Spinal cord (tissue), 9 donors: ENCODE measurements at regions not wholly inside any gene's neighbourhood (a gene's known extent, or its start where the extent isn't known, plus 50 kb on each side); places are given as distances from the start of the nearest gene placed in this dataset.

Experiments
- DNase-seq, 6 donors: peaks; one replicate each; pipeline versions ENCODE4 v3.0.0 to v3.0.0-alpha.2; 2013 to 2015; ENCODE audit warnings: low spot score in 6 of 6, low read depth in 4 of 6
- H3K27ac ChIP-seq: one replicate; pipeline ENCODE4 v1.5.1; 2013; ENCODE audit warnings: low read depth, low read length, control low read depth
- H3K27me3 ChIP-seq: one replicate; pipeline ENCODE4 v1.6.1; 2013; ENCODE audit warnings: low read length; ENCODE audit not compliant: control insufficient read depth, insufficient read depth
- H3K36me3 ChIP-seq: one replicate; pipeline ENCODE4 v1.6.1; 2013; ENCODE audit warnings: low read length; ENCODE audit not compliant: control insufficient read depth, insufficient read depth
- H3K4me1 ChIP-seq: one replicate; pipeline ENCODE4 v1.6.1; 2013; ENCODE audit warnings: low read length; ENCODE audit not compliant: control insufficient read depth, insufficient read depth
- H3K4me3 ChIP-seq: one replicate; pipeline ENCODE4 v1.5.1; 2013; ENCODE audit warnings: low read depth, low read length, control low read depth
- H3K9me3 ChIP-seq: one replicate; pipeline ENCODE4 v1.6.1; 2013; ENCODE audit warnings: low read length; ENCODE audit not compliant: control insufficient read depth, insufficient read depth
- WGBS: methylation state at CpG from one replicate; pipeline ENCODE4 v1.1.5; 2013; ENCODE audit warnings: missing lambda C conversion rate; ENCODE audit not compliant: insufficient coverage; 5-methylcytosine and 5-hydroxymethylcytosine counted together
- donor health status: healthy.

GRCh38 chr3:30408105-30408557, 198.3 kb upstream of the TGFBR2 start:
- H3K36me3 ChIP-seq: no peaks in the 10 kb centered on the region
- H3K27ac ChIP-seq: no peak overlapping the region
- H3K27me3 ChIP-seq: no peaks in the 10 kb centered on the region
- no CpG with 5 or more reads among the region's 2 CpGs for WGBS
- H3K4me1 ChIP-seq: no peaks in the 10 kb centered on the region
- DNase-seq: no peak
- no peaks in the 10 kb centered on the region for H3K9me3 ChIP-seq
- H3K4me3 ChIP-seq: no peak overlapping the region

- Histone ChIP-seq H3K4me1 (no peaks in the 10 kb centered on the region), H3K9me3 (no peaks in the 10 kb centered on the region), H3K27me3 (no peaks in the 10 kb centered on the region), H3K36me3 (no peaks in the 10 kb centered on the region), H3K27ac (no peak overlapping the region), H3K4me3 (no peak overlapping the region)
- no peak for DNase-seq
- no CpG with 5 or more reads among the region's 1 CpG for WGBS
Observed at GRCh38 chr3:30418443-30418842, 188.0 kb upstream of the TGFBR2 start.

- Histone ChIP-seq H3K4me3 (no peak overlapping the region), H3K27me3 (no peaks in the 10 kb centered on the region), H3K9me3 (no peaks in the 10 kb centered on the region), H3K27ac (no peak overlapping the region), H3K36me3 (no peaks in the 10 kb centered on the region), H3K4me1 (no peaks in the 10 kb centered on the region)
- no CpG with 5 or more reads among the region's 2 CpGs for WGBS
- DNase-seq: no peak
Observed at GRCh38 chr3:30421266-30421665, 185.1 kb upstream of the TGFBR2 start.

DNA sequence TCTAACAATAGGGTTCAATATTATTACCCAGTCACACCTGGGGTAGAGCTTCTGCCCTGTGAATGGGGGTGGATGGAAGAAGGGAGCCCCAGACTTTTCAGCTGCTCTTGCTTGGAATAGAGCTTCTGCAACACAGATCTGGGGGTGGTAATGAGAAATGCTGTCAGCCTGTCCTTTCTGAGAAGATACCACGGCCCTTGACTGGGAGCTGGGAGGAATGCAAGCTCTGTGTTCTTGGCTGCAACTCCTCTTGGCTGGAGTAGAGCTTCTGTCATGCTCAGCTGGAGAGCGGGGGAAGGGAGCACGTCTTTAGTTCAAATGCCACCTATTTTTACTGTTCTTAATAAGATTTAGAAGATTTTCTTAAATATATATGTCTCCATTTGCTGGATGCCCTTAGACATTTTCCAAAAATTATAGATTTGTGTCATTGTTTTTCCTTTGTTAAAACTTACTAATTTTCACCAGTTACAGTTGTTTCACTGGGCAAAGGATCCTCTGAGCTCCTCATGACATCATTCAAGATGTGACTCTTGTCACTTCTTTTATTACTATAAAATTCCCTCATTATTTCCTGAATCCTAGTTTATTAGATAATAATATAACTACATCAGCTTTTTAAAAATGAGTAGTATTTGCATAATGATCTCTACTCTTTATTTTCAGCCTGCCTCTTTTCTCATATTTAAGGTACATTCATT, 180.0 kb upstream of the TGFBR2 start:
- no peaks in the 10 kb centered on the region for H3K4me1 ChIP-seq
- H3K9me3 ChIP-seq: peaks cover 2% of the 10 kb centered on the region
- 14% methylated on average over 1 of the region's 3 CpGs for WGBS
- H3K27ac ChIP-seq: no peak overlapping the region
- no peak overlapping the region for H3K4me3 ChIP-seq
- DNase-seq: peak in 1 of 6 donors; percentile 64
- H3K27me3 ChIP-seq: no peaks in the 10 kb centered on the region
- no peaks in the 10 kb centered on the region for H3K36me3 ChIP-seq

DNA sequence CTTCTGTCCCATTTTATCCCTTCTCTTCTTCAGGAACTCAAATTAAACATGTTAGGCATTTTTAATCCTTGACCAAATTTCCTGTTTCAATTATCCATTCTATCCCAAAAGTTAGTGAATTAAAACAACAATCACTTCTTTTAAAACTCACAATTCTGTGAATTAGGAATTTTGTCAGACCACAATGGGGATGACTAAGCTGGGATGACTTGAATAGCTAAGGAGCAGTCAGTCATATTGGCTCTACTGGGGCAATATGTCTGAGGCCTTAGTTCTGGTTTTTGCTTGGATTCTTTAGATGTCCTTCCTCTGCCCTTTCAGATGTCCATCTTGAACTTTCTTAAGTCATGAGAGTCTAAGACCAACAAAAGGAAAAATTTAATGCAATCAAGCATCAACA, 178.2 kb upstream of the TGFBR2 start:
- Histone ChIP-seq H3K4me3 (no peak overlapping the region), H3K4me1 (no peaks in the 10 kb centered on the region), H3K9me3 (peaks cover 2% of the 10 kb centered on the region), H3K36me3 (no peaks in the 10 kb centered on the region), H3K27ac (no peak overlapping the region), H3K27me3 (no peaks in the 10 kb centered on the region)
- no peak for DNase-seq

GRCh38 chr3:30435861-30436331, 170.5 kb upstream of the TGFBR2 start:
- Histone ChIP-seq H3K4me1 (no peaks in the 10 kb centered on the region), H3K27me3 (no peaks in the 10 kb centered on the region), H3K4me3 (no peak overlapping the region), H3K36me3 (no peaks in the 10 kb centered on the region), H3K27ac (no peak overlapping the region), H3K9me3 (no peaks in the 10 kb centered on the region)
- DNase-seq: peak in 1 of 6 donors; percentile 13
- WGBS: 62% methylated on average over 7 of the region's 7 CpGs

GRCh38 chr3:30437171-30437601, 169.2 kb upstream of the TGFBR2 start:
- peak overlapping the region; percentile 6 for H3K27ac ChIP-seq
- H3K36me3 ChIP-seq: no peaks in the 10 kb centered on the region
- no peaks in the 10 kb centered on the region for H3K9me3 ChIP-seq
- no peaks in the 10 kb centered on the region for H3K4me1 ChIP-seq
- no peak overlapping the region for H3K4me3 ChIP-seq
- peak in 3 of 6 donors; percentile 2 to 84 (median 19) for DNase-seq
- WGBS: 49% methylated on average over 3 of the region's 4 CpGs
- no peaks in the 10 kb centered on the region for H3K27me3 ChIP-seq

GRCh38 chr3:30438126-30438525, 168.3 kb upstream of the TGFBR2 start:
- Histone ChIP-seq H3K9me3 (no peaks in the 10 kb centered on the region), H3K36me3 (no peaks in the 10 kb centered on the region), H3K4me1 (no peaks in the 10 kb centered on the region), H3K27me3 (no peaks in the 10 kb centered on the region), H3K27ac (no peak overlapping the region), H3K4me3 (no peak overlapping the region)
- WGBS: no CpG with 5 or more reads among the region's 2 CpGs
- no peak for DNase-seq

DNA sequence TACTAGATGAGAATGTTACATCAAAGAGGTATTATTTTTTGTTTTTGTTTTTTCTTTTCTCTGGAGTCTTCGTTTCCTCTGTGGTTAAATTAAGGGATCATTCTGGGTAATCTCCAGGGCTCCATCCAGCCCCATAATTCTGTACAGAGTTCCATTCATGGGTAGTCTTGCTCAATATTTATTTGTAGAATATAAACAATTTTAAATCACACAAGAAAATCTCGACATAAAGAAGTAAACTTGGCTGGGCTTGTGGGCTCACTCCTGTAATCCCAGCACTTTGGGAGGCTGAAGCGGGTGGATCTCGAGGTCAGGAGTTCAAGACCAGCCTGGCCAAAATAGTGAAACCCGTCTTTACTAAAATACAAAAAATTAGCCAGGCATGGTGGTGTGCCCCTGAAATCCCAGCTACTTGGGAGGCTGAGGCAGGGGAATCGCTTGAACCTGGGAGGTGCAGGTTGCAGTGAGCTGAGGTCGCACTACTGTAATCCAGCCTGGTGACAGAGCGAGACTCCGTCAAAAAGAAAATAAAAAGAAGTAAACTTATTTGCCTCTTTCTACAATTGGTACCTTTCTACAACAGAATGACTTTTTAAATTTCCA, 166.8 kb upstream of the TGFBR2 start:
- no peaks in the 10 kb centered on the region for H3K36me3 ChIP-seq
- WGBS: 100% methylated on average over 3 of the region's 9 CpGs
- H3K4me3 ChIP-seq: no peak overlapping the region
- no peaks in the 10 kb centered on the region for H3K9me3 ChIP-seq
- no peak for DNase-seq
- no peaks in the 10 kb centered on the region for H3K27me3 ChIP-seq
- no peak overlapping the region for H3K27ac ChIP-seq
- no peaks in the 10 kb centered on the region for H3K4me1 ChIP-seq

DNA sequence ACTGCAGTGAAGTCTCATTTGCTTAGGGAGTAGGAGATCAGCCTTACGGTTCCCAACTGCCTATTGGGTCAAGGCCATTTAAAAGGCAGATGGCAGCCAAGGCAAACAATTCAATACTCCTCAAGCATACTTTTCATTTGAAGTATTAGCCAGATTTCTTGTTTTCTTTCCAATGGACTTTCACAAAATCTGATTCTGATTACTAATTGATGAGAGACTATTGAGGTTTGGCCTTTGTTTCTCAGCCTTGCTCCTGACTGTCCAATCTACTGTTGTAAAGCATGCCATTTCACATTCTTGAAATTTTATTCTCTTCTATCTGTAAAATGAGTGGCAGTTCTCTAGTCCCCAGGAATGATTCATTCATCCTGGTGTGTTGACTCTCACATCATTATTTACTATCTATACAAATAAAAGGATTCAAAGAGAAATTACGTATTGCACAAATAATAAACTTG, 166.2 kb upstream of the TGFBR2 start:
- Histone ChIP-seq H3K36me3 (no peaks in the 10 kb centered on the region), H3K4me3 (no peak overlapping the region), H3K9me3 (no peaks in the 10 kb centered on the region), H3K27me3 (no peaks in the 10 kb centered on the region), H3K4me1 (no peaks in the 10 kb centered on the region), H3K27ac (no peak overlapping the region)
- no CpG with 5 or more reads among the region's 2 CpGs for WGBS
- DNase-seq: no peak
